Transverse colon (tissue), 4 donors: ENCODE measurements at regions not wholly inside any gene's neighbourhood (a gene's known extent, or its start where the extent isn't known, plus 50 kb on each side); places are given as distances from the start of the nearest gene placed in this dataset.

ENCODE experiments used
- DNase-seq: peaks from one replicate; pipeline ENCODE4 v3.0.0-alpha.2; 2019
- H3K27ac ChIP-seq, 4 donors: fragments of 200-600 bp; sonication (generic); 2 replicates each; pipeline ENCODE4 v1.5.1; 2016 to 2018; ENCODE audit warnings: inconsistent platforms in 4 of 4
- H3K27me3 ChIP-seq: fragments of 200-600 bp; sonication (generic); 2 replicates; pipeline ENCODE4 v1.5.1; 2017; ENCODE audit warnings: inconsistent platforms
- H3K36me3 ChIP-seq, 4 donors: fragments of 200-600 bp; sonication (generic); 2 replicates each; pipeline ENCODE4 v1.5.1; 2017 to 2019; ENCODE audit warnings: inconsistent platforms in 4 of 4
- H3K4me1 ChIP-seq, 4 donors: fragments of 200-600 bp; sonication (generic); 2 replicates each; pipeline ENCODE4 v1.5.1; 2017 to 2020; ENCODE audit warnings: inconsistent platforms in 4 of 4
- H3K4me3 ChIP-seq, 4 donors: fragments of 200-600 bp; sonication (generic); 1 replicate in 1 of 4; 2 replicates in 3 of 4; pipeline versions ENCODE4 v1.5.1 to v1.6.1; 2017 to 2019; ENCODE audit warnings: inconsistent platforms in 4 of 4
- H3K9me3 ChIP-seq, 2 donors: fragments of 200-600 bp; sonication (generic); 2 replicates each; pipeline ENCODE4 v1.5.1; 2017 to 2019; ENCODE audit warnings: inconsistent platforms in 2 of 2
- CTCF ChIP-seq, 5 experiments: fragments of 200-600 bp in 3 of 5; fragments of 450-650 bp in 2 of 5; sonication (generic) in 3 of 5; IDR thresholded peaks; 1 replicate in 2 of 5; 2 replicates in 3 of 5; pipeline ENCODE4 v1.5.1; 2016 to 2017; ENCODE audit warnings: antibody characterized with exemption in 5 of 5, inconsistent platforms in 3 of 5, mild to moderate bottlenecking in 2 of 5, moderate library complexity in 1 of 5
- EP300 ChIP-seq: sonication (generic); formaldehyde crosslinking; IDR thresholded peaks from one replicate; pipeline ENCODE4 v1.6.1; 2017; ENCODE audit warnings: antibody characterized with exemption, low read depth
- POLR2A ChIP-seq: fragments of 450-650 bp; IDR thresholded peaks from one replicate; pipeline ENCODE4 v1.6.1; 2016; ENCODE audit warnings: antibody characterized with exemption, mild to moderate bottlenecking, moderate library complexity
- POLR2AphosphoS5 ChIP-seq, 3 donors: sonication (generic); formaldehyde crosslinking; IDR thresholded peaks; one replicate each; pipeline ENCODE4 v1.6.1; 2016; ENCODE audit warnings: antibody characterized with exemption in 3 of 3
- WGBS, 2 donors: methylation state at CpG; one replicate each; pipeline ENCODE4 v1.1.5; 2018; ENCODE audit warnings: low coverage in 1 of 2; 5-methylcytosine and 5-hydroxymethylcytosine counted together
- in situ Hi-C, 4 donors: fragments of 200-750 bp; cut with MboI; loops; one replicate each; pipeline versions ENCODE4 v1.15.0 to v1.15.1; 2017; ENCODE audit warnings: low sequenced_read_pairs in 3 of 4, low pct_ligation_motif_present in 1 of 4, low pct_unique_long_range_greater_than_20kb in 1 of 4
- intact Hi-C: fragments of 100-400 bp; cut with DNase I; formaldehyde crosslinking; loops from one replicate; pipeline ENCODE4 v1.15.1; 2023; ENCODE audit warnings: low total_unique reads

- no peak for DNase-seq
- 78 to 88% methylated on average over 6 of the region's 6 CpGs for WGBS, 2 donors
- Histone ChIP-seq H3K36me3 (no peaks in the 10 kb centered on the region), H3K4me3 (no peak overlapping the region), H3K27me3 (no peaks in the 10 kb centered on the region), H3K9me3 (no peaks in the 10 kb centered on the region), H3K27ac (no peak overlapping the region), H3K4me1 (no peaks in the 10 kb centered on the region)
- no peak for TF ChIP-seq CTCF (IDR thresholded peaks at IDR 0.05)
- no peak for TF ChIP-seq POLR2A
- TF ChIP-seq EP300, result no peak
- no peak for TF ChIP-seq POLR2AphosphoS5 (IDR thresholded peaks at IDR 0.05)
- in situ Hi-C loops, result no loop called here
- intact Hi-C loops, result no loop called here
Observed at GRCh38 chr1:60891281-60891680, 191.1 kb upstream of the NFIA start.

GRCh38 chr1:60890664-60891063, 191.7 kb upstream of the NFIA start:
- intact Hi-C loops (no loop called here), in situ Hi-C loops (no loop called here)
- DNase-seq, result no peak
- no peaks in the 10 kb centered on the region for H3K27me3 ChIP-seq
- no peak overlapping the region for H3K27ac ChIP-seq
- TF ChIP-seq POLR2AphosphoS5 (IDR thresholded peaks at IDR 0.05) (no peak), CTCF (IDR thresholded peaks at IDR 0.05) (no peak), EP300 (no peak), POLR2A (no peak)
- no peaks in the 10 kb centered on the region for H3K9me3 ChIP-seq
- H3K4me1 ChIP-seq, result no peaks in the 10 kb centered on the region
- no peak overlapping the region for H3K4me3 ChIP-seq
- H3K36me3 ChIP-seq, result no peaks in the 10 kb centered on the region

- WGBS, 2 donors, result 63 to 66% methylated on average over 2 of the region's 2 CpGs
- DNase-seq, result no peak
- intact Hi-C loops, result no loop called here
- in situ Hi-C loops, result no loop called here
- Histone ChIP-seq H3K4me3 (no peak overlapping the region), H3K9me3 (no peaks in the 10 kb centered on the region), H3K4me1 (no peaks in the 10 kb centered on the region), H3K27ac (no peak overlapping the region), H3K36me3 (no peaks in the 10 kb centered on the region), H3K27me3 (no peaks in the 10 kb centered on the region)
- no peak for TF ChIP-seq POLR2AphosphoS5 (IDR thresholded peaks at IDR 0.05)
Observed at GRCh38 chr1:60889709-60890108, 192.7 kb upstream of the NFIA start.

GRCh38 chr1:60888126-60888525, 194.2 kb upstream of the NFIA start:
- Histone ChIP-seq H3K4me3 (no peak overlapping the region), H3K27me3 (no peaks in the 10 kb centered on the region), H3K27ac (no peak overlapping the region), H3K36me3 (no peaks in the 10 kb centered on the region), H3K4me1 (no peaks in the 10 kb centered on the region), H3K9me3 (no peaks in the 10 kb centered on the region)
- in situ Hi-C loops (no loop called here), intact Hi-C loops (no loop called here)
- WGBS, 2 donors, result 83% methylated on average over 3 of the region's 3 CpGs; no CpG with 5 or more reads in 1 of the 2 donors
- TF ChIP-seq CTCF (IDR thresholded peaks at IDR 0.05), result no peak
- TF ChIP-seq EP300, result no peak
- no peak for TF ChIP-seq POLR2A
- no peak for TF ChIP-seq POLR2AphosphoS5 (IDR thresholded peaks at IDR 0.05)
- DNase-seq, result no peak

GRCh38 chr1:60886793-60887331, 195.5 kb upstream of the NFIA start:
- H3K36me3 ChIP-seq, result no peaks in the 10 kb centered on the region
- no peaks in the 10 kb centered on the region for H3K27me3 ChIP-seq
- TF ChIP-seq POLR2A, result no peak
- no peak for TF ChIP-seq EP300
- no peak for TF ChIP-seq POLR2AphosphoS5 (IDR thresholded peaks at IDR 0.05)
- TF ChIP-seq CTCF (IDR thresholded peaks at IDR 0.05), result no peak
- 64 to 77% methylated on average over 3 to 6 of the region's 6 CpGs for WGBS, 2 donors
- H3K27ac ChIP-seq, result no peak overlapping the region
- no peaks in the 10 kb centered on the region for H3K9me3 ChIP-seq
- in situ Hi-C loops (no loop called here), intact Hi-C loops (no loop called here)
- DNase-seq, result no peak
- H3K4me1 ChIP-seq, result no peaks in the 10 kb centered on the region
- no peak overlapping the region for H3K4me3 ChIP-seq
